SK-N-MC (cell line): ENCODE measurements at regions not wholly inside any gene's neighbourhood (a gene's known extent, or its start where the extent isn't known, plus 50 kb on each side); places are given as distances from the start of the nearest gene placed in this dataset.

ENCODE experiments used
- EZH2 ChIP-seq: fragments of 200-600 bp; sonication (generic); IDR thresholded peaks from one replicate; pipeline ENCODE4 v1.6.1; 2017; ENCODE audit warnings: antibody characterized with exemption
- POLR2AphosphoS5 ChIP-seq: IDR thresholded peaks from 2 replicates; pipeline ENCODE4 v1.6.1; 2012; ENCODE audit warnings: mild to moderate bottlenecking, low read depth, low read length, borderline replicate concordance

DNA sequence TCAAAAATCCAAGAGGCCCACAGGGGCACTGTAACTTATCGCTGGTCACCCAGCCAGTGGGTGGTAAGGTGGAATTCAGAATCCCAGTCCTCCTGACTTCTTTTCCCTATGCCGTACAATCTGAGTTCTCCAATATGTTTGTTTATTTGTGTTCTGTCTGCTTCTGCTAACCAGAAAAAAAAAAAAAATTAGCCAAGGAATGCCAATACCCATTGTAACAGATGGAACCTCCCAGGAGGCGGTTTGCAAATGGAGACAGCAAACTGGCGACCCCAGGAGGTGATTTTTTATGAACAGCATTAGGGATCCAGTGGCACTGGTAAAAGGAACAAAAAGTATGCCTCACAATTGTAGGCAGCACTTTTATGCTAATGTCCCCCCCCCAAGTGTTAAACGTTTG lies 189.0 kb upstream of the FGGY start:
- TF ChIP-seq EZH2, result no peak
- TF ChIP-seq POLR2AphosphoS5, result no peak
